ENCODE measurements at regions not wholly inside any gene's neighbourhood (a gene's known extent, or its start where the extent isn't known, plus 50 kb on each side); places are given as distances from the start of the nearest gene placed in this dataset.

DNA sequence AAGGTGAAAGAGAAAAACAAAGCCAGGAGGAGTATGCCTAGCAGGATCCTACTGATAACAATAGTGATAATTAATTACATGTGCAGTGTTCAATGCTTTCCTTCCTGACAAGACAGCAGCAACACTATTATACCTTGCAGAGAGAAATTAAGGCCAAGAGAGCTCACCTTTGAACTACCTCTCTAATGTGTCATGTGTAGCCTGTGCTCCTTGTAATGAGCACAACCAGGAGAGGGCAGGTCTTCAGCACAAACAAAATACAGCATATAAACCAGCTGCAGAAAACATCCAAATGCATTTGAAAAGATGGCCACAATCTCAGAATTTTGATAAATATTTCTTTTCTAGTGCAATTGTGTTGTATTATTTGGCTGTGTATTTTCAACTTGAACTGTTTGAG lies 1425.7 kb downstream of the DSC3 start:
- TF ChIP-seq, protein P1, sequence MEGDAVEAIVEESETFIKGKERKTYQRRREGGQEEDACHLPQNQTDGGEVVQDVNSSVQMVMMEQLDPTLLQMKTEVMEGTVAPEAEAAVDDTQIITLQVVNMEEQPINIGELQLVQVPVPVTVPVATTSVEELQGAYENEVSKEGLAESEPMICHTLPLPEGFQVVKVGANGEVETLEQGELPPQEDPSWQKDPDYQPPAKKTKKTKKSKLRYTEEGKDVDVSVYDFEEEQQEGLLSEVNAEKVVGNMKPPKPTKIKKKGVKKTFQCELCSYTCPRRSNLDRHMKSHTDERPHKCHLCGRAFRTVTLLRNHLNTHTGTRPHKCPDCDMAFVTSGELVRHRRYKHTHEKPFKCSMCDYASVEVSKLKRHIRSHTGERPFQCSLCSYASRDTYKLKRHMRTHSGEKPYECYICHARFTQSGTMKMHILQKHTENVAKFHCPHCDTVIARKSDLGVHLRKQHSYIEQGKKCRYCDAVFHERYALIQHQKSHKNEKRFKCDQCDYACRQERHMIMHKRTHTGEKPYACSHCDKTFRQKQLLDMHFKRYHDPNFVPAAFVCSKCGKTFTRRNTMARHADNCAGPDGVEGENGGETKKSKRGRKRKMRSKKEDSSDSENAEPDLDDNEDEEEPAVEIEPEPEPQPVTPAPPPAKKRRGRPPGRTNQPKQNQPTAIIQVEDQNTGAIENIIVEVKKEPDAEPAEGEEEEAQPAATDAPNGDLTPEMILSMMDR (IDR thresholded peaks at IDR 0.05; ENCODE audit: borderline replicate concordance, extremely low read depth, low read length, poor library complexity, severe bottlenecking): no peak
- no peak for TF ChIP-seq EZH2 (IDR thresholded peaks at IDR 0.05; ENCODE audit: borderline replicate concordance, low read depth, low read length, severe bottlenecking)
